A549 (cell line): ENCODE measurements at regions not wholly inside any gene's neighbourhood (a gene's known extent, or its start where the extent isn't known, plus 50 kb on each side); places are given as distances from the start of the nearest gene placed in this dataset.

Experiments used
- ATAC-seq, 2 experiments: fragments of 200-7000 bp in 1 of 2; fragments of >200 bp in 1 of 2; cut with Nextera tagmentation in 1 of 2; cut with Tn5 transposase in 1 of 2; 3 replicates each; pipeline versions ENCODE4 v1.8.0 to v1.9.1; 2018 to 2020; ENCODE audit warnings: mild to moderate bottlenecking in 1 of 2, moderate library complexity in 1 of 2
- CTCF ChIA-PET: fragments of 300-600 bp; sonication (Branson Sonifier 250); formaldehyde crosslinking; extraction: SDS; loops from one replicate; lab custom pipeline; 2021; ENCODE audit warnings: antibody characterized with exemption, inconsistent platforms; lab: Yijun Ruan, JAX
- POLR2A ChIA-PET: fragments of 350-600 bp; formaldehyde crosslinking; extraction: SDS; loops from one replicate; lab custom pipeline; 2021; ENCODE audit warnings: antibody characterized with exemption, inconsistent platforms; lab: Yijun Ruan, JAX
- DNase-seq, 2 experiments: peaks; one replicate each; pipeline versions ENCODE4 v3.0.0 to v3.0.0-alpha.2; 2011 to 2016; ENCODE audit warnings: low read depth in 1 of 2, low spot score in 1 of 2
- FAIRE-seq: peaks from 2 replicates; lab custom pipeline; 2011; peaks lifted over from hg19 to GRCh38; lab: Jason Lieb, UNC
- H3K27ac ChIP-seq, 2 experiments: fragments of >200 bp; sonication (Bioruptor Twin); formaldehyde crosslinking; 3 replicates each; pipeline ENCODE4 v1.5.1; 2016 to 2017
- H3K4me1 ChIP-seq: fragments of >200 bp; sonication (Bioruptor Twin); formaldehyde crosslinking; 3 replicates; pipeline ENCODE4 v1.6.1; 2016
- H3K4me2 ChIP-seq: fragments of >200 bp; sonication (Bioruptor Twin); formaldehyde crosslinking; 3 replicates; pipeline ENCODE4 v1.6.1; 2016
- H3K4me3 ChIP-seq: fragments of >200 bp; sonication (Bioruptor Twin); formaldehyde crosslinking; 3 replicates; pipeline ENCODE4 v1.5.1; 2016
- H3K9me3 ChIP-seq: fragments of >200 bp; sonication (Bioruptor Twin); formaldehyde crosslinking; 3 replicates; pipeline ENCODE4 v1.6.1; 2016
- ATOH8 ChIP-seq: fragments of 250-450 bp; sonication (Bioruptor Pico); IDR thresholded peaks from 2 replicates; pipeline ENCODE4 v1.5.0; 2020; ENCODE audit warnings: low read depth, mild to moderate bottlenecking, moderate library complexity
- BCL3 ChIP-seq: fragments of >200 bp; sonication (Bioruptor Twin); formaldehyde crosslinking; IDR thresholded peaks from 3 replicates; pipeline ENCODE4 v1.6.1; 2016
- CHD2 ChIP-seq: fragments of 150-350 bp; IDR thresholded peaks from 2 replicates; pipeline ENCODE4 v1.6.1; 2014; ENCODE audit warnings: low read length; ENCODE audit not compliant: partially characterized antibody
- ESRRA ChIP-seq: fragments of 150-350 bp; IDR thresholded peaks from 2 replicates; pipeline ENCODE4 v1.6.1; 2014; ENCODE audit warnings: mild to moderate bottlenecking, low read length, borderline replicate concordance
- FOSB ChIP-seq: fragments of 250-450 bp; sonication (Bioruptor Pico); IDR thresholded peaks from 2 replicates; pipeline ENCODE4 v1.5.0; 2020; ENCODE audit warnings: mild to moderate bottlenecking, moderate library complexity
- FOSL2 ChIP-seq, 2 experiments: fragments of 450-650 bp in 1 of 2; fragments of >200 bp in 1 of 2; sonication (Bioruptor Twin) in 1 of 2; formaldehyde crosslinking; IDR thresholded peaks; 2 replicates each; pipeline versions ENCODE4 v1.5.0 to v1.6.1; 2016 to 2020; ENCODE audit warnings: mild to moderate bottlenecking in 1 of 2, moderate library complexity in 1 of 2
- HES2 ChIP-seq: fragments of >200 bp; sonication (Bioruptor Twin); formaldehyde crosslinking; IDR thresholded peaks from 2 replicates; pipeline ENCODE4 v1.6.1; 2016
- HEYL ChIP-seq: fragments of 250-450 bp; sonication (Bioruptor Pico); IDR thresholded peaks from 2 replicates; pipeline ENCODE4 v1.8.0; 2021; ENCODE audit warnings: mild to moderate bottlenecking, moderate library complexity
- HMGXB4 ChIP-seq: fragments of 250-450 bp; sonication (Bioruptor Pico); IDR thresholded peaks from 2 replicates; pipeline ENCODE4 v1.5.0; 2021; ENCODE audit warnings: mild to moderate bottlenecking, moderate library complexity, borderline replicate concordance
- HOXA7 ChIP-seq: fragments of 250-450 bp; sonication (Bioruptor Pico); IDR thresholded peaks from 2 replicates; pipeline ENCODE4 v1.5.0; 2020; ENCODE audit warnings: mild to moderate bottlenecking, moderate library complexity
- HOXB13 ChIP-seq: fragments of 250-450 bp; sonication (Bioruptor Pico); IDR thresholded peaks from 2 replicates; pipeline ENCODE4 v1.5.0; 2020; ENCODE audit warnings: low read depth, mild to moderate bottlenecking, moderate library complexity
- KDM1A ChIP-seq: fragments of 200-600 bp; sonication (generic); IDR thresholded peaks from 2 replicates; pipeline ENCODE4 v1.6.1; 2016; ENCODE audit warnings: low read depth, mild to moderate bottlenecking
- KDM5A ChIP-seq: fragments of 200-600 bp; sonication (generic); IDR thresholded peaks from 2 replicates; pipeline ENCODE4 v1.6.1; 2016; ENCODE audit warnings: antibody characterized with exemption, mild to moderate bottlenecking
- MAFK ChIP-seq: fragments of 450-650 bp; IDR thresholded peaks from 2 replicates; pipeline ENCODE4 v1.6.1; 2014; ENCODE audit not compliant: partially characterized antibody
- PBX3 ChIP-seq: IDR thresholded peaks from 2 replicates; pipeline ENCODE4 v1.6.1; 2012
- POLR2A ChIP-seq: IDR thresholded peaks from 2 replicates; pipeline ENCODE4 v1.6.1; 2012; ENCODE audit warnings: mild to moderate bottlenecking, low read length
- POLR2AphosphoS2 ChIP-seq: conservative IDR thresholded peaks from 2 replicates; pipeline ENCODE4 v1.6.1; 2012; ENCODE audit warnings: low read length, improper control_type of control experiment, inconsistent platforms
- REST ChIP-seq: fragments of 200-600 bp; sonication (generic); IDR thresholded peaks from 2 replicates; pipeline ENCODE4 v1.6.1; 2016; ENCODE audit warnings: antibody characterized with exemption, mild to moderate bottlenecking, moderate library complexity
- RFX5 ChIP-seq: fragments of 450-650 bp; IDR thresholded peaks from 2 replicates; pipeline ENCODE4 v1.7.1; 2014; ENCODE audit warnings: antibody characterized with exemption, mild to moderate bottlenecking, moderate library complexity
- RNF2 ChIP-seq: fragments of 200-600 bp; sonication (generic); IDR thresholded peaks from 2 replicates; pipeline ENCODE4 v1.6.1; 2016; ENCODE audit warnings: low read depth, mild to moderate bottlenecking, antibody characterized with exemption, moderate library complexity, borderline replicate concordance
- TFCP2L1 ChIP-seq: fragments of 250-450 bp; sonication (Bioruptor Pico); IDR thresholded peaks from 2 replicates; pipeline ENCODE4 v1.5.0; 2021; ENCODE audit warnings: mild to moderate bottlenecking
- USF2 ChIP-seq: fragments of 450-650 bp; IDR thresholded peaks from 2 replicates; pipeline ENCODE4 v1.6.1; 2014; ENCODE audit warnings: antibody characterized with exemption
- ZC3H11A ChIP-seq: fragments of 450-650 bp; IDR thresholded peaks from 2 replicates; pipeline ENCODE4 v1.6.1; 2014; ENCODE audit warnings: antibody characterized with exemption, mild to moderate bottlenecking
- ZSCAN20 ChIP-seq: fragments of 250-450 bp; sonication (Bioruptor Pico); IDR thresholded peaks from 2 replicates; pipeline ENCODE4 v1.8.0; 2022; ENCODE audit warnings: mild to moderate bottlenecking, moderate library complexity
- WGBS: methylation state at CpG from one replicate; pipeline ENCODE4 v1.1.6; 2017; ENCODE audit errors: missing lambda C conversion rate; 5-methylcytosine and 5-hydroxymethylcytosine counted together

- Histone ChIP-seq H3K27ac (no peak overlapping the region), H3K4me1 (no peaks in the 10 kb centered on the region), H3K4me3 (no peak overlapping the region), H3K4me2 (no peak overlapping the region), H3K9me3 (no peaks in the 10 kb centered on the region)
- no peak for DNase-seq
- ATAC-seq = no peak
- POLR2A ChIA-PET = no interaction called here
- CTCF ChIA-PET = no interaction called here
- 26% methylated on average over 4 of the region's 4 CpGs for WGBS
- FAIRE-seq = no peak
- no peak for TF ChIP-seq HMGXB4 (CRISPR knock-in tag)
- no peak for TF ChIP-seq BCL3
- no peak for TF ChIP-seq FOSB
- no peak for TF ChIP-seq FOSL2 (IDR thresholded peaks at IDR 0.05)
- TF ChIP-seq FOSL2 (CRISPR knock-in tag; IDR thresholded peaks at IDR 0.05) = no peak
- TF ChIP-seq REST = no peak
- TF ChIP-seq RNF2 = no peak
- TF ChIP-seq, all 56 proteins: peak for 0
Measured at GRCh38 chr16:65622871-65623270, 501.0 kb upstream of the CDH11 start.

- ATAC-seq = no peak
Measured at GRCh38 chr16:65622151-65622550, 500.3 kb upstream of the CDH11 start.

GRCh38 chr16:65621640-65622039 lies 499.8 kb upstream of the CDH11 start:
- POLR2A ChIA-PET = no interaction called here

More at GRCh38 chr16:65622151-65622550, 500.3 kb upstream of the CDH11 start:
- CTCF ChIA-PET = no interaction called here
- FAIRE-seq (no peak), DNase-seq (no peak)
- Histone ChIP-seq H3K4me2 (no peak overlapping the region), H3K4me3 (no peak overlapping the region), H3K4me1 (no peaks in the 10 kb centered on the region), H3K27ac (no peak overlapping the region), H3K9me3 (no peaks in the 10 kb centered on the region)
- 41% methylated on average over 5 of the region's 5 CpGs for WGBS
- POLR2A ChIA-PET = no interaction called here
- TF ChIP-seq TFCP2L1 (CRISPR knock-in tag) (no peak), HES2 (no peak), HEYL (no peak), ZSCAN20 (CRISPR knock-in tag) (no peak), ZC3H11A (no peak)

More at GRCh38 chr16:65621640-65622039, 499.8 kb upstream of the CDH11 start:
- ATAC-seq (no peak), FAIRE-seq (no peak), DNase-seq (no peak)
- WGBS = 0% methylated on average over 3 of the region's 3 CpGs
- CTCF ChIA-PET = interaction anchor here (0.6 kb wide), 1 partner anchor 124 kb away, joined by 4 read pairs; no protein-coding TSS in a partner anchor
- H3K4me2 ChIP-seq = no peak overlapping the region
- TF ChIP-seq CHD2 (no peak), FOSL2 (IDR thresholded peaks at IDR 0.05) (no peak), FOSL2 (CRISPR knock-in tag; IDR thresholded peaks at IDR 0.05) (no peak), HOXA7 (CRISPR knock-in tag) (no peak), KDM1A (no peak), RFX5 (no peak), POLR2A (no peak), POLR2AphosphoS2 (no peak), ATOH8 (CRISPR knock-in tag) (no peak), ESRRA (no peak), PBX3 (no peak), HOXB13 (no peak), HEYL (no peak), MAFK (no peak), USF2 (no peak), KDM5A (no peak)
- no peaks in the 10 kb centered on the region for H3K4me1 ChIP-seq
- H3K27ac ChIP-seq = no peak overlapping the region
- H3K9me3 ChIP-seq = no peaks in the 10 kb centered on the region
- H3K4me3 ChIP-seq = no peak overlapping the region
